GM21737 (cell line): ENCODE measurements at regions not wholly inside any gene's neighbourhood (a gene's known extent, or its start where the extent isn't known, plus 50 kb on each side); places are given as distances from the start of the nearest gene placed in this dataset.
"Not testable (repeated sequence)": the region's sequence is repeated elsewhere in the genome, so short reads cannot be mapped to it uniquely, and the experiment has no call there.

Source experiments
- ATAC-seq: cut with Tn5 transposase; IDR thresholded peaks from one replicate; pipeline ENCODE4 v1.9.1; 2021; ENCODE audit warnings: mild to moderate bottlenecking, moderate library complexity; ENCODE audit not compliant: unreplicated experiment

DNA sequence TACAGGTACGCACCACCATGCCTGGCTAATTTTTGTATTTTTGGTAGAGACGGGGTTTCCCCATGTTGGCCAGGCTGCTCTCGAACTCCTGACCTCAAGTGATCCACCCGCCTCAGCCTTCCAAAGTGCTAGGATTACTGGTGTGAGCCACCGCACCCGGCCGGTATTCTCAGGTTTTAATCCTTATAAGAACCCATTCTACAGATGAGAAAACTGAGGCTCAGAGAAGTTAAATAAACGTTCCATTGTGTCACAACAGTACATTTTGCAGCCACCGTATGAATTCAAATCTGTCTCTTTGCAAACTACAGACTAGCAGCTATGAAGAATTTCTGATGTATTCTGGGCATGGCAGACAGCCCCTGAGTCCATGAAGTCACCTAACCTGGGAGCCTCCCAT, 60.9 kb upstream of the LAPTM4A start:
- not testable (repeated sequence) for ATAC-seq

DNA sequence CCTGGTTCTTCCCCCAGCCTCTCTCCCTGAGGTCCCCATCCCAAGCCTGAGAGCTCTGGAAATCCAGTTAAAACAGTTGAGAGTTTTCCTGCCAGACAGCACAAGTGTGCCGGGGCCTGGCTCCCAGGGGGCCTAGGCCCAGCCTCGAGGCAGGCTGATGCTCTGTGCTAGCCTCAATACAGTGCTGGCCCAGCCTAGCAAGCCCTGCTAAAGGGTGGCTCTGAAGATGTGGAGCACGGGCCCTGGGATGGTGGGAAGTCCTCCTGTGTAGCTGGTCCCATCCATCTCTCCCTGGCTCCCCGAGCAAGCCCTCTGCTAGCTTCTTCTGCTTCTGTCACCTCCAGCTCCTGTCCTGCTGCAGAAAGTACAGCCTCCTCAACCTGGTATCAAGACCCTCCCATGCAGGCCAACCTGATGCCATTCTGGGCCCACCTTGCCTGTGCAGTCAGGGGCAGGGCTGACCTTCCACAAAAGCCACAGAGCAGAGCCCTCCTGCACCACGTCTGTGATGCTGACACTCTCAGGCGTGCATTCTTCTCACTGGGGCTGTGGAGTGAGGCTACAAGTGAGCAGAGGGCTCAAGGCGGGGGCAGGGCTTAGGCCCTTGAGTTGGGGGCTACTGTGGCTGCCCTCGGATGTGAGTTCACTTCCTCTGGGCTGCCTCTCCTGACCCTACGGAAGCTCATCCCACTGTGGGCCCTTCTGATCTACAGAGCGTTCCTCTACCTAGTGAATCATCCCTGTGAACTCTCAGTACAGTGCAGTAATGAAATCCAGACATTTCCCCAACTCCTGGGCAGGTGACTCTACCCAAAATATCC, 60.1 kb upstream of the LAPTM4A start:
- ATAC-seq, result no peak

DNA sequence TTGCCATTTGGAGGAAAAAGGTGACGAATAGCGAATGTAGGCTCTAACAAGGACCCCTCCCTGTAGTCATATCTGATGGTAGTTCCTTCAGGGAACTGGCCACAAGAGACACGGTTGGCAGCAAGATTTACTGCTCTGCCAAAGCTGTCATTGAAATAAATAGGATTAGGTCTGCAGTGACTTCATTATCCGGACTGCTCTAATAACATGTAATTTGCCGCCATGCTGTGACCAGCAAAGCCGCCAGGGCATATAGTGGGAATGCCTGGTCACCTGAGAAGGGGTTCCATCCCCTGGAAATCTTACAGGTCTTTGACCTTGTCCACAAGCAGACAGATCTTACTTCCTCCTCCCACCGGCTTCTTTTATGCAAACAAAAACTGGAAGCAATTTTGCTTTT, 59.4 kb upstream of the LAPTM4A start:
- no peak for ATAC-seq

DNA sequence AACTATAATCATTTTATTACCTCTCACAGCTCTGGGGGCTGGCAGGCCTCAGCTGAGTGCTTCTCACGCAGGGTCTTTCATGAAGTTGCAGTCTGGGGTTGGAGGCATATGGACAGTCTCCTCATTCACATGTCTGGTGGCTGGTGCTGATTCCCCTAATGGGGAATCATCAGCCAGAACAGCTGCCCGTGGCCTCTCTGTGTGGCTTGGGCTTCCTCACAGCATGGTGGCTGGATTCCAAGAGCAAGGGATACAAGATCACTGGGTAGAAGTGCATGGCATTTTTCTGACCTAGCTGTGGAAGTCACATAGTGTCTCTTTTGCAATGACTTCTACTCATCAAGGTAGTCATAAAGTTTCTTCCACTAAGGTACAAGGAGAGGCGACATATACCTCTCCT, 59.0 kb upstream of the LAPTM4A start:
- ATAC-seq, result no peak

DNA sequence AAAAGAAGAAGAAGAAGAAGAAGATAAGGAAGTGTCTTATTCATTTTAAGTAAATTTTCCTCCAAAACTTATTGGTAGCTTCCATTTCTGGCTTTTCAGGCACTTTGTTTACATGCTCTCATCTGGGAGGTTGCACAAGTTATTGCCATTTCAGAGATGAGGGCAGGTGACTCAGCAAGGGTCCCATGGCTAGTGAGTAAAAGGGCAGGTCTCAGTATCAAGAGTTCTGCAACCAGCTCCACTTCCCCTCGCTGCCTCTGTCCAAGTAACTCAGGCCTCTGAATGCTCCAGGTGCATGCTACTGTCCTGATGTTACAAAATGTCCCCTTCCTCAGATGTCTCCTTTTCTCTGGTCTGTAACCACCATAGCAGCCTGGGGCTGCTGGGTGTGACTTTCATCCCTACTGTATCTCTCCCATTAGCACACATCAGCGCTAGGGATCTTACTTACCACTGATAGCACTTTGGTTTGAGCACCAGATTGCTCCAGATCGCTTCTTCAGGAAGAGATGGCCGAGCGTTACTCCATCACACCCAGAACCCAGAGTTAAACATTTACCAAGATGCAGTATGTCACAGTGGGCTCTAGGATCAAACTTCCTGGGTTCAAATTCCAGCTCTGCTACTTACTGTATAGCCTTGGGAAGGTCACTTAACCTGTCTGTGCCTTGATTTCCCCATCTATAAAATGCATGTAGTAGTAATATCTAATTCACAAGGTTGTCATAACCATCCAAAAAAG, 57.4 kb upstream of the LAPTM4A start:
- no peak for ATAC-seq

DNA sequence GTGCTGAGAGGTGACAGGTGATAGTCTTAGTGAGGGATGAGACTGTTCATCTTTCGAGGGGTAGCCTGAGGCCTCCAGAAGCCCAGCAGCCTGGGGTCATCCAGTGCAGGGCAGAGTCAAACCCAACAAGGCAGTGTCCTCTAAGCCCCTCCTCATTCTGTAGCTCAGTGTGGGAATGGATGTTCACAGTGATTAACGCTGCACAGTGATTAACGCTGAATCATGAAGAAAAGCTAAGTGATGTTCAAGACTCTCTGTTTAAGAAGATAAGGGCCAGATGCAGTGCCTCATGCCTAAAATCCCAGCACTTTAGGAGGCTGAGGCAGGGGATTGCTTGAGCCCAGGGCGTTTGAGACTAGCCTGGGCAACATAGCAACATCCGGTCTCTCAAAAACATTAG, 56.3 kb upstream of the LAPTM4A start:
- ATAC-seq, result no peak

DNA sequence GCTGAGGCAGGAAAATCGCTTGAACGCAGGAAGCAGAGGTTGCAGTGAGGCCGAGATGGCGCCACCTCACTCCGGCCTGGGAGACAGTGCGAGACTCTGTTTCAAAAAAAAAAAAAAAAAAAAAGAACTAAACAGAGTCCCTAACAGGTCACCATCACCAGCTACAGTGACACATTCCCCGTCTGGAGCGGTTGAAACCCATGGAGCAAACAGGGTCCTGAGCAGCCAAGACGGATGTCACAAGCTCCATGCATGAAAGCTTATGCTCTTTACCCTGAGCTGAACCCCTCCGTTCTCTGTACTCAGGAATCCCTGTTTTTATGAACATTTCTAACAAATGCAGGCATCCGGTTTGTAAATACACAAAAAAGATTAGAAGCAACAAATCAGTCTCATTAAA, 55.9 kb upstream of the LAPTM4A start:
- no peak for ATAC-seq

DNA sequence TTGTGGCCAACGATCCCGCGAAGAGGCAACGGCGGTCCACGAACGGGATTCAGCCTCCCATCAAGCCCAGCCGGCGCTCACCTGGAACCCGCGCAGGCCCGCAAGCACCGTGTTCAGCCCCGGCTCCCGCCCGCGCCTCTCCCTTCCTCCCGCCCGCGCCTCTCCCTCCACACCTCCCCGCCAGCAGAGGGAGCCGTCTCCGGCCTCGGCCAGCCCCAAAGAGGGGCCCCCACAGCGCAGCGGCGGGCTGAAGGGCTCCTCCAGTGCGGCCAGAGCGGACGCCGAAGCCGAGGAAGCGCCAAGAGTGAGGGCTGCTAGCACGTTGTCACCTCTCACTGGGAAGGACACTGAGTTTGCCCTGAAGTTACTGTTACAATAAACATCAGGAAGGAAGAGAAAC, 55.3 kb upstream of the LAPTM4A start:
- ATAC-seq, result no peak

DNA sequence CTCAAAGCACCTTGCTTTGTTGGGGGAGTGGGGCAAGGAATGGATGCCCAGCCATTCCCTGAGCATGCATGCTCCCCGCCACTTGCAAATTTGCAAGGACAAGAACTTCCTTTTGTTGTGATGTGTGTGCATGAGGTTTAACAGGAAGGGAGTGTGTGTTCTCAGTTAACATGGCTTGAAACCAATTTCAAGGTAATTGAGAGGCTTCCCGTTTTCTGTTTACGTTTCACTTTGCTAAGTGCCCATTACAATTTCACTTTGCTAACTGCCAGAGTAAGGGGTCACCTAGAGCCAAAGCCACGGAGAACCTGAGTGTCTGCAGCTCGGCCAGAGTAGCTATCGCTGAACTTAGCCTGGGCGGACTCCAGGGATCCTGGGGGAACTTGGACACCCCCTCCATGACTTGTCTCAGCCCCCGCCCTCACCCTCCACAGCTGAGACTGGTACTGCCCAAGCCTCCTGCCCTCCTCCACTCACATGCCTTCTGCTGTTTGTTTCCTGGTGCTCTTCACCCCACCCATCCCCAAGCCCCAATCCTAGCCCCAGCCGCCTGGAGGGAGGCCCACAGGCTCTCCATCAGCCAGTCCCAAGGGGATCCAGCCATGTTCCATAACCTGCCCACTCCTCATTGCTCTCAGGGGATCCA, 53.6 kb upstream of the LAPTM4A start:
- ATAC-seq, result no peak

DNA sequence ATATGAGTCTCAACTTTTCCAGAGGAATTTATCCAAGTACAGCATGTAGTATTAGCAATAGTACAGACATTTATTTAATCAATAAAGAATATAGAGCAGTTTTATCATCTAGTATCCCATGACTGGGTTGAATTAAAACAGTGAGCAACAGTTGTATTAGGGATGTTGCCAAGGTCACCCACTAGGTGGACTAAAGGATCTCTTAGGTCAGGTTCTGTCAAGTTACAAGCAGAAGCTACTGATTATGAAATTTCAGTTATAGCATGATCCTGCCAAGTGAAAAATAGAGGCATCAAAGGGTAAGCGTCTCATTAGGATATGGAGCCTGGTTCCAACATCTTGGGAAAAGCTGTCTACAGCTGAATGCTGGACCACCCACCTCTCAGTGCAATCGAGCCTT, 52.1 kb upstream of the LAPTM4A start:
- ATAC-seq, result no peak
